ENCODE measurements at regions not wholly inside any gene's neighbourhood (a gene's known extent, or its start where the extent isn't known, plus 50 kb on each side); places are given as distances from the start of the nearest gene placed in this dataset.

DNA sequence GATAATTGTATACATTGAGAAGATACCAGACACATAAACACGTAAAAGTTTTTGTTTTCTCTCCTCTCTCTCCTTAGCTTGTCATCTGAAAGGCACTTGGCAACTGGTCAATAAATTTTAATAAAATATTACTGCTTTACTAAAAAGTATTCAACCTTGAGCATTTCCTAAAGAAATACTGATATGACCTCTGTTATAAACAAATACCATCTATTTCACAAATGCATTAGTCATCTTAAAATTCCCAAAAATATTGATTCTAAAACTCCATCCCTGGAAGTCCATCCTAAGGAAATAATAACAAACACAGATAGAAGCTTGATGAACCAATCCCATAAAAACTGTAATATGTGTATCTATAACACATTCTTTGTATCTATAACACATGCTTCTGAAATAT lies 483.2 kb downstream of the TLR4 start:
- DNase-seq (ENCODE audit: low spot score): no peak

DNA sequence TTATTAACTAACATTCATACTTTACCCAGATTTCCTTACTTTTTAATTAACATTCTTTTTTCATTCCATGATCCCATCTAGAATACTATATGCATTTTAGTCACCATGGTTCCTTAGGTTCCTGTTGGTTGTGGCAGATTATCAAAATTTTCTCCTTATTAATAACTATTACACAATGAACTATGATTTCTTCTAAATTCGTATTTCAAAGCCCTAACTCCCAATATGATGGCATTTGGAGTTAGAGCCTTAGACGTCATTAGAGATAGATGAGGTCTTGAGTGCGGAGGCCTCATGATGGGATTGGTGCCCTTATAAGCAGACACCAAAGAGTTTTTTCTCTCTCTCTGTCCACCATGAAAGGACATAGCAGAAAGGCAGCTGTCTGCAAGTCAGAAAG lies 485.4 kb downstream of the TLR4 start:
- no peak for DNase-seq (ENCODE audit: low spot score)

DNA sequence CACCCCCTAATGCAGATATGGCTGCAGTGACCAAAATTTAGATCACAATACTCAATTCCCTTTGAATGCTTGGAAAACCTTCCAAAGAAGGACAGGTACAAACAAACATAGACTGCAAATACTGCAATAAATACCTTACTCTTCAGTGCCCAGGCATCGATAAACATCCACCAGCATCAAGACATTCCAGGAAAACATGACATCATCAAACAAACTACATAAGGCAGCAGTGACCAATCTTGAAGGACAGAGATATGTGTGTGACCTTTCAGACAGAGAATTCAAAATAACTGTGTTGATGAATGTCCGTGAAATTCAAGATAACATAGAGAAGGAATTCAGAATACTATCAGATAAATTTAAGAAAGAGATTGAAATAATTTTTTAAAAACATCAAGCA lies 488.6 kb downstream of the TLR4 start:
- DNase-seq (ENCODE audit: low spot score): no peak

DNA sequence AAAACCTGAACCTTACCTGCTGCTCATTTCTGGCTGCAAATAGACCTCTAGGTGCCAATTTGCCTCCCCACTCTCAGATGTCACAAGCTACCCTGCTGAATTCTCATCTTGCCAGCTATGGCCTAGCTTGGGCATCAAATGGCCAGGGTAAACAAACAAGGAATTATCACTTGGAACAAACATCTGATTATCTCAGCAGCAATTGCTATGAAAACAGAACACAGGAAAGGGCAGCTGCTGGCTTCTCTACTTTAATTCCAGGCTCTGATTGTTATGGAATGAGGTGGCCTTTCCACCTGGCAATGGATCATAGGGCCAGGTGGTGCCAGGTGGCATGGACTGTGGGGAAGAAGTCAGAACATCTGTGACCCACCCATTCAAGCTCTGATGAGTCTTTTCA lies 505.1 kb downstream of the TLR4 start:
- DNase-seq (ENCODE audit: low spot score): no peak

DNA sequence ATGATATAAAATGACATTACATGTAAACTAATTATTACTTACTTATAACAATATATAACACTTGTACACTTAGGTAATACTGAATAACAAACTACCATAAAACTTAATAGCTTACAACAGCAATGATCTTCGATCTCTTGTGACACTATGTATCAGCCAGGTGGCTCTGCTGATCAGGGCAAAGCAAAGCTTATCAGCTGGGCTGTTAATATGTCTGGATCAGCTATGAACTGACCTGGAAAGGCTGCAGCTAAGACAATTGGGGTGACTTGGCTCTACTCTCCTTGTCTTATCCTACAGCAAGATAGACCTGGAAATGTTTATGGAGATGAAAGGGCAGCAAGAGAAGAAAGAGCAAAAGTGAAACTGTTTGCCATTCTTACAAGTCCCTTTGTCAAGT lies 511.3 kb downstream of the TLR4 start:
- no peak for DNase-seq (ENCODE audit: low spot score)

DNA sequence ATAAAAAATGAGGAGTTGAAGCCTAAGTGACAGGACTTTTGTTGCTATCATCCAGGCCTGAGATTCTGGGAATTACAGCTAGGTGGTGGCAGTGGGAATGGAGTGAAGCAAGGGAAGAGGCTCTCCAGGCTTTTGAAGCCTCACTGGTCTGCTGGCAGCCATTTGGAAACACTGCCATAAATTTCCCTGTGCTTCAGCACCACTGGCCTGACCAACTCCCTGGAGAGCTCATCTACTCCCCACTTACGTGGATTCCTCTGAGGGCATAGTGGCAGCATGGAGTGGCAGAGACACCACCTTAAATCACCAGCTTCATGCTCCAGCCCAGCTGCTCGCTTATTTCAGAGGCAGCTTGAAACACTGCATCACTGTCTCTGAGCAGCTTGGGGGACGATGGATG lies 518.2 kb downstream of the TLR4 start:
- peak; percentile 8 for DNase-seq (ENCODE audit: low spot score)

DNA sequence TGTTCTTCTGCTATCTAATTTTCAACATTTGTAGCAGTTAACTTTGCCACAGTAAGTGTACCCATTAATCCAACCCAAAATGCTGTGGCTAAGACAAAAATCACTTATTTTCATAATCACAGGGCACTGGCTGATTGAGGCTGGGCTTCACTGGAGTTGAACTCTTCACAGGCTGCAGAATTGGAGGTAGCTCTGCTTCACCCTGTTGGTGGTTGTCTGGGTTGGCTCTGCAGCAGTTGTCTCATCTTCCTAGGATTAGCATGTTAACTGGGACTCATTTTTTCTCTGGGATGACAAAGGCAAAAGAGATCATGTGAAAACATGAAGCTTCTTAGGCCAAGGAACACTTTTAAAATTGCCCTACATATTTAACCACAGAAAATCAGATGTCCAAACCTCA lies 518.9 kb downstream of the TLR4 start:
- DNase-seq (ENCODE audit: low spot score): no peak

DNA sequence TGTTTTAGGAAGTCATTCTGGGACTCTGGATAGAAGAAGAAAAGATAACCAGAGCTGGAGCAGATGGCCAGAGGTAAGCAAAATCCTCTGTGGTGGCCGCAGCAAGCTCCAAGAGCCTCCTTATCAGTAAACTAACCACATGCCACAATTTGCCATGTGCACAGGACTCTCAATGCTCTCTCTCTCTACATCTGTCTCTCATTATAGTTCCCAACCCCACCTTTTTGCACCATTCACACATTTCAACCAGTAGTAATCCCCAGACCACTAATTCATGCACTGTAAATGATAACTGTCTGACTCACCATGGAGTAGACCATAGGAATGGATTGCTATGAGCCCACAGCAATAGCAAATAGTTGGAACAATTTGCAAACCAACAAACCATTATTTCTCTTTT lies 526.1 kb downstream of the TLR4 start:
- no peak for DNase-seq (ENCODE audit: low spot score)

DNA sequence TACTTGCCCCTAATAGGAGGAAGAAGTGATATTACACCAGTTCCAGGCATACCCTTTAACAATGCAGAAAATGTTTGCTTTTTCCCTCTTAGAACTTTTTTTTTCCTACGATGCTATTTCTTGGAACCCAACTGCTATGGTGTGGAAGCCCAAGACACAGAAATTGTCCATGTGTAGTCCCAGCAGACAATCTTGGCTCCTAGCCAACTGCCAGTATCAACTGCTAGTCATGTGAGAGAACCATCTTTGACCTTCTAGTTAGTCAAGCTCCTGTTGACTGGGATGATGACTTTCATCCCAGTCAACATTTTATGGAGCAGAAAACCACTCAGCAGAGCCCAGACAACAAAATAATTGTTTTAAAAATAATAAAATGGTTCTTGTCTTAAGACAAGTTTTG lies 532.4 kb downstream of the TLR4 start:
- DNase-seq (ENCODE audit: low spot score): no peak

DNA sequence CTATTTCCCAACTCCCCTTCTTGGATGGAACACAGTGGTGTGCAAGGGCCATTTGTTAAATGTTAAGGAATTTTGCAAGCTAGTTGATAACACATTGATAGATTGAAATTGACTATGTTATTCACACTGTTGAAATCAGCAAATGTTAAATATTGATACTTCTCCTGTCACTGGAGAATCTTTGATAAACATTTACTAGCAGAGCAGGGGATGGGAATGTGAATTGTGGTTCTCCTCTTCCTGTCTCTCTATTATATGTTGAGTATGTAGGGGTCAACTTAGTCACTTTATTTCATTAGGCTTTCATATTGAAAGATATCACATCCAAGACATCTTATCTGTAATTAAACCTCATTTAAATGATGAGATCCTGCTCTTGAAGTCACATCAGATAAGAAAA lies 533.9 kb downstream of the TLR4 start:
- no peak for DNase-seq (ENCODE audit: low spot score)

DNA sequence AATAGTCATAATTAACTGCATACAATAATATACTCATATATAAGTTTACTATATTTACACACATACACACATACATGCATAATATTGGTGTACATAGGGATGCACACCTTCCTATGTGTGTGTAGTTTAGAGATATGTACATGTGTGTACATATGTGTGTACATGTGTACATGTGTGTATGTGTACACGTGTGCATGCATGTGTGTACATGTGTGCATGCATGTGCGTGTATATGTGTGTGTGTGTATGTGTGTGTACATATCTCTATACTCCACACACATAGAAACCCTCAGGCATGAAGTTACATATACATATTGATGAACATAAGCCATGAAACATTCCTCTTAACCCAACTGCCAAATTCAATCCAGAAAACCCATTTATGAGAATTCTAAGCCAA lies 547.8 kb downstream of the TLR4 start:
- no peak for DNase-seq (ENCODE audit: low spot score)

DNA sequence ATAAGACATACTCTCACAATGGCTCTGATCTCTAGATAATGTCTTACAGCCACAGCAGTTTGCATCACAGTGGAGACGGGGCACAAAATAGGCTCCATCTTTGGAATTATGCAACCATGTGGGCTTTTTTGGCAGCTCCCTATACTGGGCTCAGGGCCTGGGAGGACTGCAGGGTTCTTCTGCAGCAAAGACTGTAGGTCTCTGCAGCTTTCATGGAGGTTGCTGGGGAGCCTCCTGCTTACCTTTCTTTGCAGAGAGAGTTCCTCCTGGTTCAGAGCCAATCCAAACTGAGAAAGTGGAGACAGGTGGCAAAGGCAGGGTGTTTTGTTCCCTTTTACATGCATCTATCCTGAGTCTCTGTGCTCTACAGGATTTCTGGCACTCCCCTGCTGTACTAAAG lies 558.0 kb downstream of the TLR4 start:
- no peak for DNase-seq (ENCODE audit: low spot score)

DNA sequence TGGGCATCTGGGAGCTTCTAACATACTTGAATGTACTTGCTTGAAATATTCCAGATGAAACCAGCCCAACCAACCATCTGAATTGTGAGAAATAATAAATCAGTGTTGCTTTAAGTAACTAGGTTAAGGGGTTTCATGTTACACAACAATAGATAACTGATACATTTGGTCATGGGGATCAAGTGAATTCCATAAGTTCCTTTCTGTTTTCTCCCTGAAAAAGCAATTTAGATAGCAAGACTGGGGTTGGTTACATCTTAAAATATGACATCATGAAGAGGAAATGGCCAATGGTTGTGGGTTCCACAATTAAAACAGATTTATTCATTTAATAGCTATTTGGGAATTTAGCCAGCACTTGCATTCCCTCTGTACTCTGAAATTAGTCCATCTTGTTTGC lies 559.7 kb downstream of the TLR4 start:
- DNase-seq (ENCODE audit: low spot score): no peak

DNA sequence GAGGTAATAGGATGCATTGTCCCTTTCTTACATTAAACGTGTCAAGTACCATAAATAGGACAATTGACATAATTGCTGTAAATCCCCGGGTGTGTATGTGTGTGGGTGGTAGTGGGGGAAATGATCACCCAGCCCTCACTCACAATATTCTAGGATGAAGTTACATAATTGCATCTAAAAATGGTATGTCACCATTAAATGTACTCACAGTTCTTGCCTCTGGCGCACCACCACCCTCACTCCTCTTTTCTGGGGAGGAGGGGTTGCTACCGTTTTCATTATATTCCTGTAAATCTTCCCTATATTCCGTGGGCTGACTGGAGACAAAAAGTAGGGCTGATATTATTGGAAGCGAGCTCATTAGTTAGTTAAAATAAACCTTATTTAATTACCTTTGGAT lies 563.8 kb downstream of the TLR4 start:
- no peak for DNase-seq (ENCODE audit: low spot score)

DNA sequence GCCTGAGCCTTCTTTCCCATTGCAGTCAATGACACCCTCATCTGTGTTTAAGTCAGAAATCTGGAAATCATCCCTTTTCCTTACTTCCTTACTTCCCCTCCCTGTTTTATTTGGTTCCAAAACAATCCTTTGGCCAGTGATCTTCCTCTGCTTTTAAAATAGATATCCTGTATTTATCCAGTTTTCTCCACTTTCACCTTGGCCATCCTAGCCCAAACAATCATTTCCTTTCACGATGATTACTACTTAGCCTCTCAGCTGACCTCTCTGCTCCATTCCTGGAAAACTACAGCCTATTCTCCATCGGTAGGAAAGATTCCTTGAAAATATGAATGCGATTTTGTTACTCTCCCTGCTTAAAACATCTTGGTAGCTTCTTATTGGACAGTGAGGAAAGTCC lies 565.4 kb downstream of the TLR4 start:
- no peak for DNase-seq (ENCODE audit: low spot score)

DNA sequence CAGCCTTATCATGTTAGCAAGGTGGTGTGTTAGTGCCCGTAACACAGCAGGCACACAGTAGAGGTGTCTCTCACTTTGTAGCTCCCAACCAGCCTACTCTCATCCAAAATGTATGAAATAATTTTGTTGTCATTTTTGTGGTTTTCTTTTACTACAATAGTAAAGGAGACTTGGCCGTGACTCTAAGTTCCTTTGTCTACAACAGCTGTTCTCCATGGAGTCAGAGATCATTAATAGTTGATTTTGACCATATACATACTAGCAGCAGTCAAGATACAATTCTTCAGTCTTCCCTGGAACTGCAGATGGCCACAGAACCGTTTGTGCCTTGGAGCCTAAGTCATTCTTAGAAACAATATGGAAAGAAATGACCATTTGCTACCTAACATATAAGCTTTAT lies 567.1 kb downstream of the TLR4 start:
- DNase-seq (ENCODE audit: low spot score): no peak

DNA sequence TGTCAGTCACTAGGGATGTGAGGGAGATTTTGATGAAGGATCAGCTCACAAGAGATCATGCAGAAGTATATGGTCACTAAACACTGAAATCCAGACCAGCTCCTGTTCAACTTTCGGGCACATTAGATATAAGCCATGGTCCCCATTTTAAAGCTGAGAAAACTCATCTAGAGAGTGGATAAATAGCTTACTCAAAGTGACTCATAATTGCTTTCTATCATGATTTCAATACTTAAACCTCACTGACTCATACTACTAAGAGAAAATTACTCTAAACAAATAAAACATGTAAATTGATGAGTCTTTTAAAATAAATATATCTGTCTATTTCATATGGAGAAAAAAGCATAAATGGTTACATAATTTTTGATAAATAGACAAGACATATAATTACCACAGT lies 567.7 kb downstream of the TLR4 start:
- DNase-seq (ENCODE audit: low spot score): no peak

DNA sequence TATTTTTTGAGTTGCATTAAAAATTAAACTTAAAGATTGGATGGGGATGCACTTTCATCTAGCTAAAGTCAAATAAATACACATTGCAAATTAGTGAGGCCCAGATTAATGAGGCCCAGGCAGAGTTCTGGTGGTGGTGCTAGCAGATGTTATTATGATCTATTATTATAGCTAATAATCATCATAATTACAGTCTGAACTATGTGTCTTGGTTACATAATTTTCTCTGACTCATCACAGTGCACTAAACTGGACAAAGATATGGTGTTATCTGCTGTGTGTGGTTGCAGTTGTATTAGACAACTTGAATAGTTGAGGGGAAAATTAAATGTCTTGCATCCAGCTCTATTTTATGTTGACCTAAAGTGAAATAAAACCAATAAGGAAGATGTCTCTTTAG lies 568.8 kb downstream of the TLR4 start:
- DNase-seq (ENCODE audit: low spot score): no peak

DNA sequence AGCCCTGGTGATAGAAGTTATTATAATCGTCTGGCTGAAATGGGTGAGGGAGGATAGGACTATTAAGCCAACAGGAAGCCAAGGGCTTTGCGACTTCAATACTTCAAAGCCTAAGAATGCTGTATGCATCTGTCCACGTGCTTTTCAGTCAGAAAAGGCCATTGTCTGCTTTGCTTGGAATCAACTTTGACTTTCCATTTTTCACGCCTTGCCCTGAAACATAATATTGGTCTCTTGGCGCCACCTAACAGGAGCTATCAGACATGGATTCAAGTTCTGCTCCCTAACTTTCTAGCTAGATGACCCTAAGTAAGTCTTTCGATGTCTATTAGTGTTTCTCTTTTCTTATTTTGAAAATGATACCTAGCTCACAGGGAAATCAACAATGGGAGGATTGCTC lies 572.6 kb downstream of the TLR4 start:
- no peak for DNase-seq (ENCODE audit: low spot score)

DNA sequence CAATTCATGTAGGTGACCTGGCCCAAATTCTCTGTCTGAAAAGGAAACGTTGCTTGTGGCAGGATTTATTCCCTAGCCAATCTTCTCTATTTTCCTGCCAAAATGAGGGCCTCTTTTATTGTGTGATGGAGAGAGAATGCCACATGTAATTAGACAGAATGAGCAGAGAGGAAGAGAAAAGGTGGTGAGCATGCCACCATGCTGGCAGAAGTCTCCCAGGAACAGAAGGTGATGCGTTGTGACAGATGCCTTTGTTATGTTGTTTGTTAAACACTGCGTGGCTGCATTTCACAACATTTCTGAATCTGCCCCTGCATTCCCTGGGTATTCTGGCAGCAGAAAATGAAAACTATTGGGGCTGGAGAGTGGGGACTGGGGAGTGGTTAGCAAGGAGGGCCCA lies 577.6 kb downstream of the TLR4 start:
- DNase-seq (ENCODE audit: low spot score): no peak

DNA sequence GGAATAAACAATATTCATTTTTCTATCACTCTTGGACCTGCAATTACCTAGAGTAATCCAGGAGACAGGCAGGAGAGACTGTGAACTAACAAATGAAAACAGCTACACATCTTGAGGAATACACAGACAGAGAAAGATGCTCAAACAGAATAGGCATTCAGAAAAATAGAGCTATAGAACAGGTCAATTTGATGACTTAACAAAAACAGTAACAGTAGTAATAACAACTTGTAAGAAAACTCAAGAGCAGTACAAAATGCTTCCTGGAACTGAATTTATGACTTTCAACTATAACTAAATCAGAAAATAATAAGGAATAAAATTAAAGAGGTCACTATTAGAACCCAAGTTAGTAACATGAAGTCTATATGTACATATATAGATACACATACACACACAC lies 579.3 kb downstream of the TLR4 start:
- no peak for DNase-seq (ENCODE audit: low spot score)

DNA sequence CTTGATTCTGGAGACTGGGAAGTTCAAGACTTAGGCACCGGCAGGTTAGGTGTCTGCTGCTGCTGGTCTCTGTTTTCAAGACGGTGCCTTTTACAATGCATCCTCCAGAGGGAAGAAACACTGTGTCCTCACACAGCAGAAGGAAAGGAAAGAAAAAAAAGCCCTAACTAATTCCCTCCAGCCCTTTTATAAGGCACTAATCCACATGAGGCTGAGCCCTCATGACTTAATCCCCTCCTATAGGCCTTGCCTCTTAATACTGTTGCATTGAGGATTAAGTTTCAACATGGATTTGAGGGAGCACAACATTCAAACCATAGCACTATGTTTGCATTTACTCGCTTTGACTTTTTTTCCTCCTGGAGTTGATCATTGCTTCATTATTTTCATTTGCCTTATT lies 585.9 kb downstream of the TLR4 start:
- DNase-seq (ENCODE audit: low spot score): no peak

DNA sequence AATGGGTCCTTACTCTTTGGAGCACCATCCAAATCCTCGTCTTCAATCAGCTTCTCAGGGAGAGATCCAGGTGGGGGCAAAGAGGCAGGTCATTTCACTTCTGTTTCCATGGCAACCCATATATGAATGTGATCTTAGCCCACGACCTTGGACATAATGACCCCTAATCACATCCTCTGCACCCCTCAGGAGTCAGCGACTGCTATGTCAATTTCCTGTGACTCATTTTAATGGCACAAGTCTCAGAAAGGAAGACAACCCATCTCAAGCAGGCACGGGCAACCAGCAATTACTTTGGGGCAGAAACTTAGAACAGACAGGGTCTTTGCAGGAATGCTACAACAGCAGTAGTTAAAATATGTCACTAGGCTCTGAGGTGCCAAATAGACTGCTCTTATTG lies 591.2 kb downstream of the TLR4 start:
- DNase-seq (ENCODE audit: low spot score): no peak

DNA sequence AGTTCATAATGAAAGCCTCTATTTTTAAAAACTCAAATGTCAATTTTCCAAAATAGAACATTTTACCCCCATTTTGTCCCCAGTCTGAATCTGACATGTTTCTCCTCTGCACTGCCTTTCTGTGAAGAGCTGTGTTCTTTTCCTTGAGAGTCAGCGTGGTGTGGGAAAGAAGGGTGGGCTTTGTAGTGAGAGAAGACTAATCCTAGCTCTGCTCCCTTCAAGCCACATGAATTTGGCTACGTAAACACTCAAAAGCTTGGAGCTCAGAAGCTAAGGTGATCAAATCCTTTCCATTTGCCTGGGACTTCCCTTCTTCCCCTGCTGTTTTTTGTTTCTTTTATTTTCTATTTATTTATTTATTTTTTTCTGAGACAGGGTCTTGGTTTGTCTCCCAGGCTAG lies 598.5 kb downstream of the TLR4 start:
- DNase-seq (ENCODE audit: low spot score): no peak

DNA sequence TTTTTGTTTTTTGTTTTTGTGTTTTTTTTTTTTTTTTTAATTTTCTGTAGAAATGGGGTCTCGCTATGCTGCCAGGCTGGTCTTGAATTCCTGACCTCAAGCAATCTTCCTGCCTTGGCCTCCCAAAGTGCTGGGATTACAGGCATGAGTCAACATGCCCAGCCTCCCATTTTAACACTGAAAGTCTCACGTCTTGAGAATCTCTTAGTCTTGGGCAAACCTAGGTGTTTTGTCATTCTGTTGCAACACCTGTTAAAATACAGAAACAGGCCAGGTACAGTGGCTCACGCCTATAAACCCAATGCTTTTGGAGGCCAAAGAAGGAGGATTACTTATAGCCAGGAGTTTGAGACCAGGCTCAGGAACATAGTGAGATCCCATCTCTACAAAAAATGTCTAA lies 599.0 kb downstream of the TLR4 start:
- DNase-seq (ENCODE audit: low spot score): no peak

DNA sequence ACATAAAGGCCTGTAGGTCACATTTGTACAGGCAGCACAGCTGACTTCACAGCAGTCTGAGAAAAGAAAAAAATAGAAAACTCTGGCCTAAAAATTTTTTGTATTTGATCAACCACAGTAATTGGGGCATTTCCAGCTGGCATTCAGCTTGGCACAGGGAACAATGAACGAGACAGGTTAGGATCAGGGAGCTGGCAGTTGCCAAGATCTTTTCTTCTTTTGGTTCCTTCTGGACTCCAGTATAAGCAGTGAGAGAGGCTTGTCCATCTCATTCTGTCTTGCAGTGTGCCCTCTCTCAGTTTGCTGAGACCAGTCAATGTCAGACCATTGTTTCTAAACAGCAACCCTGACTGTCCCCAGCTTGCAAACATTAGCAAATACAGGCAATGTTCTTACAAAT lies 601.1 kb downstream of the TLR4 start:
- no peak for DNase-seq (ENCODE audit: low spot score)

Data from SW480 (cell line).